ENCODE measurements at regions not wholly inside any gene's neighbourhood (a gene's known extent, or its start where the extent isn't known, plus 50 kb on each side); places are given as distances from the start of the nearest gene placed in this dataset.

GRCh38 chr2:226625946-226626345 is 173.7 kb downstream of the IRS1 start:
- H3K4me3 ChIP-seq (ENCODE audit: low read depth, low read length) = no peak overlapping the region
- DNase-seq (ENCODE audit: low read depth) = no peak

- peak; percentile 32 for DNase-seq (ENCODE audit: low read depth)
- H3K4me3 ChIP-seq (ENCODE audit: low read depth, low read length) = no peak overlapping the region
These were observed 175.8 kb downstream of the IRS1 start for GRCh38 chr2:226623587-226624368.

GRCh38 chr2:226622484-226622883 is 177.1 kb downstream of the IRS1 start:
- H3K4me3 ChIP-seq (ENCODE audit: low read depth, low read length) = no peak overlapping the region
- no peak for DNase-seq (ENCODE audit: low read depth)

- DNase-seq (ENCODE audit: low read depth) = no peak
- no peak overlapping the region for H3K4me3 ChIP-seq (ENCODE audit: low read depth, low read length)
These were observed 179.4 kb downstream of the IRS1 start for GRCh38 chr2:226620176-226620575.

- H3K4me3 ChIP-seq (ENCODE audit: low read depth, low read length) = no peak overlapping the region
- DNase-seq (ENCODE audit: low read depth) = no peak
These were observed 179.9 kb downstream of the IRS1 start for GRCh38 chr2:226619707-226620106.

GRCh38 chr2:226618875-226619605 is 180.6 kb downstream of the IRS1 start:
- DNase-seq (ENCODE audit: low read depth) = no peak

GRCh38 chr2:226618544-226618874 is 181.1 kb downstream of the IRS1 start:
- no peak for DNase-seq (ENCODE audit: low read depth)
- H3K4me3 ChIP-seq (ENCODE audit: low read depth, low read length) = no peak overlapping the region

More at GRCh38 chr2:226618875-226619605, 180.6 kb downstream of the IRS1 start:
- H3K4me3 ChIP-seq (ENCODE audit: low read depth, low read length) = no peak overlapping the region

- H3K4me3 ChIP-seq (ENCODE audit: low read depth, low read length) = no peak overlapping the region
- DNase-seq (ENCODE audit: low read depth) = no peak
These were observed 183.7 kb downstream of the IRS1 start for GRCh38 chr2:226615891-226616290.

- DNase-seq (ENCODE audit: low read depth) = peak; percentile 31
- H3K4me3 ChIP-seq (ENCODE audit: low read depth, low read length) = no peak overlapping the region
These were observed 187.7 kb downstream of the IRS1 start for GRCh38 chr2:226611944-226612318.

- DNase-seq (ENCODE audit: low read depth) = no peak
- H3K4me3 ChIP-seq (ENCODE audit: low read depth, low read length) = no peak overlapping the region
These were observed 188.2 kb downstream of the IRS1 start for GRCh38 chr2:226611196-226611943.

GRCh38 chr2:226609366-226609765 is 190.3 kb downstream of the IRS1 start:
- H3K4me3 ChIP-seq (ENCODE audit: low read depth, low read length) = no peak overlapping the region
- peak; percentile 91 for DNase-seq (ENCODE audit: low read depth)

- DNase-seq (ENCODE audit: low read depth) = no peak
- no peak overlapping the region for H3K4me3 ChIP-seq (ENCODE audit: low read depth, low read length)
These were observed 191.2 kb downstream of the IRS1 start for GRCh38 chr2:226608451-226608850.

- no peak for DNase-seq (ENCODE audit: low read depth)
- H3K4me3 ChIP-seq (ENCODE audit: low read depth, low read length) = no peak overlapping the region
These were observed 192.2 kb downstream of the IRS1 start for GRCh38 chr2:226607379-226607778.

- no peak overlapping the region for H3K4me3 ChIP-seq (ENCODE audit: low read depth, low read length)
- DNase-seq (ENCODE audit: low read depth) = no peak
These were observed 194.0 kb downstream of the IRS1 start for GRCh38 chr2:226605642-226606041.

GRCh38 chr2:226603606-226604005 is 196.0 kb downstream of the IRS1 start:
- no peak for DNase-seq (ENCODE audit: low read depth)
- no peak overlapping the region for H3K4me3 ChIP-seq (ENCODE audit: low read depth, low read length)

GRCh38 chr2:226601881-226602662 is 197.5 kb downstream of the IRS1 start:
- no peak for DNase-seq (ENCODE audit: low read depth)
- no peak overlapping the region for H3K4me3 ChIP-seq (ENCODE audit: low read depth, low read length)

GRCh38 chr2:226600802-226601201 is 198.8 kb downstream of the IRS1 start:
- no peak for DNase-seq (ENCODE audit: low read depth)

GRCh38 chr2:226600184-226600583 is 199.4 kb downstream of the IRS1 start:
- H3K4me3 ChIP-seq (ENCODE audit: low read depth, low read length) = no peak overlapping the region
- DNase-seq (ENCODE audit: low read depth) = no peak

More at GRCh38 chr2:226600802-226601201, 198.8 kb downstream of the IRS1 start:
- H3K4me3 ChIP-seq (ENCODE audit: low read depth, low read length) = no peak overlapping the region

GRCh38 chr2:226589043-226589442 is 210.6 kb downstream of the IRS1 start:
- DNase-seq (ENCODE audit: low read depth) = no peak
- H3K4me3 ChIP-seq (ENCODE audit: low read depth, low read length) = no peak overlapping the region
